GM19025 (cell line): ENCODE measurements at regions not wholly inside any gene's neighbourhood (a gene's known extent, or its start where the extent isn't known, plus 50 kb on each side); places are given as distances from the start of the nearest gene placed in this dataset.

Experiments
- ATAC-seq: cut with Tn5 transposase; IDR thresholded peaks from one replicate; pipeline ENCODE4 v1.9.1; 2021; ENCODE audit warnings: mild to moderate bottlenecking, low read depth, moderate library complexity; ENCODE audit not compliant: unreplicated experiment

- no peak for ATAC-seq
Observed at GRCh38 chr1:216794586-216794985, 71.4 kb upstream of the ESRRG start.

GRCh38 chr1:216793973-216794372 is 70.7 kb upstream of the ESRRG start:
- no peak for ATAC-seq

GRCh38 chr1:216793303-216793702 is 70.1 kb upstream of the ESRRG start:
- no peak for ATAC-seq

- ATAC-seq: no peak
Observed at GRCh38 chr1:216788671-216789070, 65.4 kb upstream of the ESRRG start.

- no peak for ATAC-seq
Observed at GRCh38 chr1:216785737-216786136, 62.5 kb upstream of the ESRRG start.

GRCh38 chr1:216785221-216785620 is 62.0 kb upstream of the ESRRG start:
- no peak for ATAC-seq

- ATAC-seq: no peak
Observed at GRCh38 chr1:216779686-216780085, 56.5 kb upstream of the ESRRG start.

GRCh38 chr1:216778737-216779136 is 55.5 kb upstream of the ESRRG start:
- ATAC-seq: no peak

- ATAC-seq: no peak
Observed at GRCh38 chr1:216777148-216777547, 53.9 kb upstream of the ESRRG start.
